ENCODE measurements at regions not wholly inside any gene's neighbourhood (a gene's known extent, or its start where the extent isn't known, plus 50 kb on each side); places are given as distances from the start of the nearest gene placed in this dataset.

DNA sequence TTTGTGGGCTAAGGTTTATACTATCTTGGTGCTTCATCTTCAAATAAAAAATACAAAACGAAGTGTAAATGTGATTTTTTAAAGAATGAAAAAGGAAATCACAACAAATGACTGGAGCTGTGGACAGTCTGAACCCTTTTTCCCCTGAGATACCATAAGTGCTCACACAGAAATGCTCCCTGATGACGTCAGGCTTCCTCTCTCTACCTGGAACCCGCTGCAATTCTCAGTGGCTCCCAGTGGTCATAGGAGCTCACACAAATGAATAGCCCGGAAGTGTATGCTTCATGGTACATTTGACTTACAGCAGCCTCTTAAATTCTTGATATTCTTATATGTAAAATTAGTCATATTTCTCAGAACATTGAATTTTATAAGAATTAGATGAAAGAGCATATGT lies 249.7 kb upstream of the GYPC start:
- no peaks in the 10 kb centered on the region for H3K9me3 Mint-ChIP-seq
- peaks cover 6 to 12% of the 10 kb centered on the region in 2 donors for H3K27me3 Mint-ChIP-seq
- ATAC-seq (replicated peaks): no peak

DNA sequence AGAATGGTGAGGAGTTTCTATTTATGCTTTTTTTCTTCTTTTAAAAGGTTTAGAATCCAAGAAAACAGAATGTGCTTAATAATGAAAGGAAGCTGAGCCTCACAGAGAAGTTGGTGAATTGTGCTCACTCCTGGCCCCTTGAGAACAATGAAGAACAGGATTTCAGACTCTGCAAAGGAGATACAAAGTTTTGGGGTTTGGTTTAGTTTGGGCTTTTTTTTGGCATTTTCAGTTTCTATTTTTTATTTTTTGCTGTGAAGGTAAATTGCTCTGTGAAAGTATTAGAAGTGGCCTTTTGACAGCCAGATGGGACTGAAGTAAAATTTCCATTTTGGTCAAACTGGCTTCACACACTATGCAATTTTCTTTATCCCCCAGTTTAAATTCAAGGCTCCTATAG lies 247.3 kb upstream of the GYPC start:
- Mint-ChIP-seq H3K36me3 (no peaks in the 10 kb centered on the region), H3K4me3 (no peak overlapping the region)

More for the DNA sequence above, 249.7 kb upstream of the GYPC start:
- Mint-ChIP-seq H3K27ac (no peak overlapping the region), H3K36me3 (no peaks in the 10 kb centered on the region), H3K4me1 (no peaks in the 10 kb centered on the region), H3K4me3 (no peak overlapping the region)
- no peak for DNase-seq

DNA sequence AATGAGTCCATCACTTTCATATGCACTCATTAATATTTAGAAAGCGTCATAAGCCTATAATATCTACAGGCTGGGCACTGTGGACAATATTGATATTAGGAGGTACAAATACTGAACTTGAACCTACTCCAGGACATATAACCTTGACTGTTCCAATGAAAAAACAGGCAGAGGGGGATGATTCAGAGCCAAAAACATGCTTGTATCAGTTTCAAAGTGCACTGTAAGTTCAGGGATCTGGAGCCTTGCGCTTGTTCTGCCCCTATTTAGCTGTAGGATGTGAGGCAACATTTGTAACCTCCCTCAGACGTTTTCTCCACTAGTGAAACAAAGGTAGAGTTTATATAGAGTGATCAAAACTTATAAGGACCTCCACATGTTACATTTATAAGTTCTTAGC lies 246.1 kb upstream of the GYPC start:
- ATAC-seq (replicated peaks): no peak
- peaks cover 3 to 5% of the 10 kb centered on the region in 2 donors for H3K27me3 Mint-ChIP-seq
- no peak for DNase-seq
- H3K9me3 Mint-ChIP-seq: no peaks in the 10 kb centered on the region
- H3K4me1 Mint-ChIP-seq: no peaks in the 10 kb centered on the region
- H3K4me3 Mint-ChIP-seq: no peak overlapping the region
- no peak overlapping the region for H3K27ac Mint-ChIP-seq
- H3K36me3 Mint-ChIP-seq: no peaks in the 10 kb centered on the region

More for the DNA sequence above, 247.3 kb upstream of the GYPC start:
- DNase-seq: no peak
- Mint-ChIP-seq H3K27ac (no peak overlapping the region), H3K27me3 (peaks cover 0 to 5% of the 10 kb centered on the region in 2 donors), H3K4me1 (no peaks in the 10 kb centered on the region), H3K9me3 (no peaks in the 10 kb centered on the region)
- no peak for ATAC-seq (replicated peaks)

DNA sequence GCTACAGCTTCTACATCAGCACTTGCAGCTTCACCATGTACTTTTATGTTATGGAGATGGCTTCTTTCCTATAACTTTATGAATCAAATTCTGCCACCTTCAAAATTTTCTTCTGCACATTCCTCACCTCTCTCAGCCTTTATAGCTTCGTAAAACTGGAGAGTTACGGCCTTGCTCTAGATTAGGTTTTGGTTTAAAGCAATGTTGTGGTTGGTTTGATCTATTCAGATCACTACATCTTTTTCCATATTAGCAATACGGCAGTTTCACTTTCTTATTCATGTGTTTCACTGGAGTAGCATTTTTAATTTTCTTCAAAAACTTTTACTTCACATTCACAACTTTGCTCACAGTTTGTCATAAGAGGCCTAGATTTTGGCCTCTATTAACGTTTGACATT lies 242.9 kb upstream of the GYPC start:
- Mint-ChIP-seq H3K27me3 (peaks cover 3 to 5% of the 10 kb centered on the region in 2 donors), H3K27ac (no peak overlapping the region), H3K9me3 (peaks cover 0 to 3% of the 10 kb centered on the region in 2 donors), H3K4me3 (no peak overlapping the region), H3K4me1 (no peaks in the 10 kb centered on the region), H3K36me3 (no peaks in the 10 kb centered on the region)
- DNase-seq: no peak
- ATAC-seq (replicated peaks): no peak

DNA sequence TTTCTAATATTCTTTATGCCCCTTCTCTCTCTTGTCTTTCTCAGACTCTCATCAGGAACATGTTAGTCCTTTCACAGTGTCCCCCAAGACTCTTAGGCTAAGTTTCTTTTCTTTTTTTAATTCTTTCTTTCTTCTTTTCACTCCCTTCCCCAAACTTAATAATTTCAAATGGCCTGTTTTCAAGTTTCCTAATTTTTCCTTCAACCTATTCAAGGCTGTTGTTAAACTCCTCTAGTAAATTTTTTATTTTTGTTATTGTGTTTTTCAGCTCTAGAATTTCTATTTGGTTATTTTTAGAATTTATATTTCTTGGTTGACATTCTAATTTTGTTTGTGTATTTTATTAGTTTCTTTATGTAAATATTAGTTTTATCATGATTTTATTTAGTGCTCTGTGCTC lies 236.6 kb upstream of the GYPC start:
- H3K27ac Mint-ChIP-seq: no peak overlapping the region
- H3K27me3 Mint-ChIP-seq: peaks cover 0 to 2% of the 10 kb centered on the region in 2 donors
- ATAC-seq (replicated peaks) (no peak), DNase-seq (no peak)
- H3K4me3 Mint-ChIP-seq: no peak overlapping the region
- H3K9me3 Mint-ChIP-seq: peaks cover 6 to 16% of the 10 kb centered on the region in 2 donors
- peaks cover 0 to 1% of the 10 kb centered on the region in 2 donors for H3K36me3 Mint-ChIP-seq
- no peaks in the 10 kb centered on the region for H3K4me1 Mint-ChIP-seq

DNA sequence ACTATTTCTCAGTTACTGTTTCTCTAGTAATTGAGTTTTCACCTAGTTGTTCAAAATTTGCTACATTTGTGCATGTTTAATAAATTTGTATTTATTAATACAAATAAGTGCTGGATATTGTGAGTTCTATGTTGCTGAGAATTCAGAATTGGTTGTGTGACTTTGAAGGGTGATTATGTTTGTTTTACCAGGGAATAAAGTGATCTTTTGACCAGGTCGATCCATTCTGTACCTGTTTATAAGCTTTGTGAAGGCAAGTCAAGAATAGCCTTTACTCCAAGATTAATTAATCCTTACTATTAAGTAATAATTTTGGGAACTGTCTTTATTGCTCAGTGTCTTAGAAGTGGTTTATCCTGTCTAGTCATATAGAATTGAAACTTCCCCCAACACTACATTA lies 230.0 kb upstream of the GYPC start:
- ATAC-seq (replicated peaks): no peak
- H3K9me3 Mint-ChIP-seq: peaks cover 0 to 2% of the 10 kb centered on the region in 2 donors
- no peak for DNase-seq
- H3K27me3 Mint-ChIP-seq: no peaks in the 10 kb centered on the region
- H3K4me3 Mint-ChIP-seq: no peak overlapping the region
- H3K36me3 Mint-ChIP-seq: no peaks in the 10 kb centered on the region
- H3K4me1 Mint-ChIP-seq: no peaks in the 10 kb centered on the region
- H3K27ac Mint-ChIP-seq: no peak overlapping the region

DNA sequence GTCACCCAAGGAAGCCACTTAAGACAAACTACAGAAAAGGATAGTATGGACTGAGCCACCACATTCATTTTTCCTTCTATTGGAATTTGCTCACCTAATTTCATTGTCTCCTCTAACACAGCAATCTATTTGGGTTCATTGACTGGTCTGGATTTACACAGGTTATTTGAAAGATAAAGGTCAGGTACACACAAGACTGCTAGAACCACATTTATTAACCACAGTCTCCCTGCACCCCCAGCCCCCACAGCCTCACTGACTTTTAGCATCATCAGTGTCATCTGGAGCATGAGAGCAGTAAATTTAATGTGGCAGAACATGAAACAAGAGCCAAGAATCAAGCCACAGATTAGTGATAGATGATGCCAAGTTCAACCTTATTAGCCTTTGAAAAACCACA lies 226.9 kb upstream of the GYPC start:
- Mint-ChIP-seq H3K4me3 (no peak overlapping the region), H3K4me1 (no peaks in the 10 kb centered on the region), H3K36me3 (no peaks in the 10 kb centered on the region), H3K27me3 (peaks cover 0 to 4% of the 10 kb centered on the region in 2 donors), H3K9me3 (no peaks in the 10 kb centered on the region), H3K27ac (no peak overlapping the region)
- DNase-seq (no peak), ATAC-seq (replicated peaks) (no peak)

DNA sequence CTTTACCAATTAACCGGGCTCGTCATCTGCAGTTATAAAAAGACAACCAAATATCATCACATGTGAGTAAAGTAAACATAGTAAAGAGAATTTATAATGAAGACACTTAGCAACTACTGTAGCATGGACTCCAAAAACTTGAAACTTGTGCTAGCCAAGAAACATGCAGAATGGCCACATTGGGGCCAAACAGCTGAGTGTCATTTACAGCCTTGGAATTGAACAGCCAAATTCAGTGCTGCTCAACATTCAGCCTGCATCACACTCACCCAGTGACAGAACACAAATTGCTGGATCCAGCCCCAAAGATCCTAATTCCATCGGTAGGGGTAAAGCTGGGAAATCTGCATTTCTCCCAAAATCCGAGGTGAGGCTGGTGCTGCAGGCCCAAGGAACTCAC lies 224.8 kb upstream of the GYPC start:
- peaks cover 0 to 4% of the 10 kb centered on the region in 2 donors for H3K27me3 Mint-ChIP-seq
- ATAC-seq (replicated peaks) (no peak), DNase-seq (no peak)
- H3K27ac Mint-ChIP-seq: no peak overlapping the region
- no peak overlapping the region for H3K4me3 Mint-ChIP-seq
- no peaks in the 10 kb centered on the region for H3K36me3 Mint-ChIP-seq
- H3K9me3 Mint-ChIP-seq: peaks cover 0 to 3% of the 10 kb centered on the region in 2 donors
- H3K4me1 Mint-ChIP-seq: no peaks in the 10 kb centered on the region

DNA sequence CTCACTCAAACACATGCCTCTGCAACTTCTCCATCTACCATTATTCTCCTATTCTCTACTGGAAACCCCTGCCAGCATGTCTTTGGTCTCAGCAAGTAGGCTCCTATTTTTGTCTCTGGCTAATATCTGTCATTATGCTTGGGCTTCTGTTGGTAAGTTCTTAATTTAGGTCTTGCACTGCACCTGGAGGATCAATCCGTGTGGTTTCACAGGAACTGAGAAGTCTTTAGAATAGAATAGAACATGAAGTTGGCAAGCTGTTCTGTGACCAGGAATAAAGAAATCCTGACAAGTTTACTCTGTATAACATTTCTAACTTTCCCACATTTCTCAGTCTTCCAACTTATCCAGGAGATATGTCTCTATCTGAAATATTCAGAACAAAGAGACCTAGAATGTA lies 219.5 kb upstream of the GYPC start:
- H3K4me1 Mint-ChIP-seq: no peaks in the 10 kb centered on the region
- H3K36me3 Mint-ChIP-seq: no peaks in the 10 kb centered on the region
- H3K27ac Mint-ChIP-seq: no peak overlapping the region
- no peak for ATAC-seq (replicated peaks)
- peaks cover 0 to 3% of the 10 kb centered on the region in 2 donors for H3K9me3 Mint-ChIP-seq
- no peak overlapping the region for H3K4me3 Mint-ChIP-seq
- H3K27me3 Mint-ChIP-seq: peaks cover 8 to 9% of the 10 kb centered on the region in 2 donors
- DNase-seq: no peak

DNA sequence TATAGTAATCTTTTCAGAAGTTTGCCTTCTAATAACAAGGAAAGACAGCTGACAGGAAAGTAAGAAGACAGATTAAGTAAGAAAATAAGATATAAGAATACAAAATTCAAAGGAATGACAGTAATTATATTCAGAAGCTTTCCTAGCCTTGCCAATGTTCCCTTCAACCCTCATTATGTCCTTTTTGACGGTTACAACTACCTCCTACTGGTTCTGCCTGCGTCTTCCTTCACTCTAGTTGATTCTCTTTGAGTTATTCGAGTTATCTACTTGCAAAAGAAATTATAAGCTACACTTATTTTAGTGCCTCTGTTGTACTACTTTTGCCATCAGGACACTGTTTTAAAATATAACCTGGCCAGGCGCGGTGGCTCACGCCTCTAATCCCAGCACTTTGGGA lies 218.9 kb upstream of the GYPC start:
- ATAC-seq (replicated peaks): no peak
- Mint-ChIP-seq H3K9me3 (peaks cover 0 to 3% of the 10 kb centered on the region in 2 donors), H3K27me3 (peaks cover 8 to 9% of the 10 kb centered on the region in 2 donors), H3K27ac (no peak overlapping the region), H3K4me3 (no peak overlapping the region), H3K36me3 (no peaks in the 10 kb centered on the region), H3K4me1 (no peaks in the 10 kb centered on the region)
- no peak for DNase-seq

DNA sequence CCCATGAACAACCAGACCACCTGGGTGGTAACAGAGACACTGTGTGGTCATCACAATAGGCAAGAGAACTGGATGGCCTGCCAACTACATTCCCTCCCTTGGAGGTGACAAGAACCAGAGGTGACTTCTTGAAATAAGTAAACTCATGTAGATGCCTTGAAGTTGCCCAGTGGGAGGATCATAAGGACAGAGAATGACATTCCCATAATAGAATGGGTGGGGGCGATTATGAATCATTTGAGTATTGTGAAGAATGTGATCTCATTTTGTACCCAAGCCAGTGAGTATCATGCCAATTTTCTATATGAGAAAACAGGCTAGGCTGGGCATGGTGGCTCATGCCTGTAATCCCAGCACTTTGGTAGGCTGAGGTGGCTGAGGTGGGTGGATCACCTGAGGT lies 211.4 kb upstream of the GYPC start:
- Mint-ChIP-seq H3K36me3 (no peaks in the 10 kb centered on the region), H3K4me1 (no peaks in the 10 kb centered on the region), H3K4me3 (no peak overlapping the region), H3K27me3 (peaks cover 5% of the 10 kb centered on the region in 2 donors), H3K27ac (no peak overlapping the region), H3K9me3 (no peaks in the 10 kb centered on the region)
- ATAC-seq (replicated peaks) (no peak), DNase-seq (no peak)

DNA sequence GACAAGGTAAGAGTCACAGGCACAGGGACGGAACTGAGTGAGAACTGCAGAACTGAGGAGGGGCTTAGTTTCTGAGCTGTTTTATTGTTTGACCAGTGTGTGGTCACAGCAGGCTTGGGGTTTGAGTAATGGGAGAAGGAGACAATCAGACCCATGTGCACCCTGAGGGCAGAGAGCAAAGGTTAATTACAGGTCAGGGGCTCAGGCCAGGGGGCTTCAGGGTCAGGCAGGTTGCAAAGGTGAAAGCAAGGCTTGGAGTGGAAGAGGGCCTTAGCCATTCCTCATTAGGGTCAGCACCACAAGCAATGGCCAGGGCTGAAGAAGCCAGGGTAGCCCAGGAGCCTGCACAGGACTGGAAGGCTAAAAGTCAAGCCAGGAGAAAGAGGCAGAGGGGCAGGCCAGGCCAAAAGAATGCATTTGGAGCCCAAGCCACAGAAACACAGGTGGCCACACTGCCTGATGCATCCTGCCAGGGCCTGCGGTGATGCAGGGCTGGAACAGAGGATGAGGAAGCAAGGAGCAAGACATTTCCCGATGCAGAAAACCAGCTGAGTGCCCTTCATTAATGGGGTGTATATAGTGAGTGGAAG lies 209.8 kb upstream of the GYPC start:
- ATAC-seq (replicated peaks): no peak
- no peak overlapping the region for H3K4me3 Mint-ChIP-seq

DNA sequence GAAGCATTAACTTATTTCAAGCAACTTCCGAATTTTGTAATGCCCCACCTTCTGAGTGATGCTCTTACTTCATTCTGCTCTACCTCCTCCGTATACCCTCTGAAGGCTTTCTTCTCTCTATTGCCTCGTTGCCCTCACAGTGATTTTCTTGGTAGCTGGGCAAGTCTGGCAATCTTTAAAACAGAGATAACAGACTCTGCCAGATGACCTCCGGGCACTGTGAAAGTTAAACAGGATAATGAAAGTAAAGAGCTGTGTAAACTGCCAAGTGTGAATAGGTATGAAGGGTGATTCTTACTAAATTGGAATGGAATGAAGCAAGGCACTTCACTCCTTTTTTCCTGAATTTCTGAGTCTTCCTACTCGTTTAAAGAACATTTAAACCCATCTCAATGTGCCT lies 207.3 kb upstream of the GYPC start:
- DNase-seq (no peak), ATAC-seq (replicated peaks) (no peak)
- H3K9me3 Mint-ChIP-seq: peaks cover 0 to 1% of the 10 kb centered on the region in 2 donors
- H3K36me3 Mint-ChIP-seq: no peaks in the 10 kb centered on the region
- no peak overlapping the region for H3K4me3 Mint-ChIP-seq
- no peaks in the 10 kb centered on the region for H3K27me3 Mint-ChIP-seq
- no peaks in the 10 kb centered on the region for H3K4me1 Mint-ChIP-seq
- no peak overlapping the region for H3K27ac Mint-ChIP-seq

More for the DNA sequence above, 209.8 kb upstream of the GYPC start:
- Mint-ChIP-seq H3K27me3 (no peaks in the 10 kb centered on the region), H3K4me1 (no peaks in the 10 kb centered on the region), H3K36me3 (no peaks in the 10 kb centered on the region), H3K9me3 (peaks cover 0 to 1% of the 10 kb centered on the region in 2 donors), H3K27ac (no peak overlapping the region)
- DNase-seq: no peak

DNA sequence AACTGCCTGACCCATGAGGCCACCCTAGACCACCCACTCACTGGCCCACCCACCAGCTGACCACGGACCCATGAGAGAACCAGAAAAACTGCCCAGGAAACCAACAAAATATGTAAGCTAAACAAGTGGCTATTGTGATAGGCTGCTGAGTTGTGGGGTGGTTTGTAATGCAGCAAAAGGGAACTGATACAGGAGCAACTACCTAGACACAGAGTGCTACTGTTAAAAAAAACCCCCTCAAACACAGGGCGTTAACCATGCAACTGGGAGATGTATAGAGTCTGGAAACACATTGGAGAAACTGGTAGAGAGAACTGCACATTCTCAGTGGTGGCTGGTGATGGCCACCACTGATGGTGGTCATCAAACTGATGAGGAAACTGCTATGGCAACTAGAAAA lies 206.3 kb upstream of the GYPC start:
- no peaks in the 10 kb centered on the region for H3K27me3 Mint-ChIP-seq
- ATAC-seq (replicated peaks): peak; percentile 89 to 94
- DNase-seq: no peak
- H3K36me3 Mint-ChIP-seq: no peaks in the 10 kb centered on the region
- no peak overlapping the region for H3K27ac Mint-ChIP-seq
- peaks cover 5 to 7% of the 10 kb centered on the region in 2 donors for H3K9me3 Mint-ChIP-seq
- H3K4me3 Mint-ChIP-seq: no peak overlapping the region
- H3K4me1 Mint-ChIP-seq: no peaks in the 10 kb centered on the region

DNA sequence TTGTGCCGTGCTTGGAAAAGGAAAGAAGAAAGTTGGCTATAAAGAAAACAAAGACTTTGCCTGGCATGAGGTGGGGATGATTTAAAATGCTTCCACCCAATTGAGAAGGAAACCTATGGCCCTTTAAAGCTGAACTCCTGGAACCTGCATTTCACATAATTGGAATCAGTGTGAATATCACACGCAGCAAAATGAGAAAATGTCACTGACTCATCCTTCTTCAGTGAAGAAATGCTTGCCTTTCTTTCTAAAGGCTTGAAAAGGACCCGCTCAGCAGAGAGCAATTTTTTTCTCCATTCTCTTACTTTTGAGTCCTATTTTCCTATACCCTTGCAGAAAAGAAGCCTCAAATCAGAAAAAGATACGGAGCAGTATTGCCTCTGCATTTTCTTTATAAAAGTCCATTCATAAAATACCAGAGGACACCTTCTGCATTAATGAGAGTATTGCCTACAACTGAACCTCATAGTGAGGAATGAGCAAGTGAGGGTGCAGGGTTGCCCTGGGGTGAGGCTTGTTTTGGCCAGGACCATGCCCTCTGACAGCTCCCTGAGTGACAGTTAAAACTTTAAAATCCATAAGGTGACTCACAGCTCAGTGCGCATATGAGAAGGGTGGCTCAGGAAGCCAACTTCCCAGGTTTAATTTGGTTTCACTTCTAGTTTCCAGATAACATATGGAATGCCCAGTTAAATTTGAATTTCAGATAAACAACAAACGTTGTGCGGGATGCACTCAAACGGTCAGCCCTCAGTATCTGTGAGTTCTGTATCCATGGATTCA lies 191.9 kb upstream of the GYPC start:
- no peak overlapping the region for H3K27ac Mint-ChIP-seq
- DNase-seq: no peak
- H3K27me3 Mint-ChIP-seq: peaks cover 4 to 15% of the 10 kb centered on the region in 2 donors
- H3K36me3 Mint-ChIP-seq: no peaks in the 10 kb centered on the region
- ATAC-seq (replicated peaks): no peak
- no peaks in the 10 kb centered on the region for H3K9me3 Mint-ChIP-seq
- H3K4me1 Mint-ChIP-seq: no peaks in the 10 kb centered on the region
- no peak overlapping the region for H3K4me3 Mint-ChIP-seq
